ENCODE measurements at regions not wholly inside any gene's neighbourhood (a gene's known extent, or its start where the extent isn't known, plus 50 kb on each side); places are given as distances from the start of the nearest gene placed in this dataset.

GRCh38 chr3:174659511-174659910 is 199.6 kb upstream of the NAALADL2 start:
- CTCF ChIA-PET = interaction anchor here (0.9 kb wide), 1 partner anchor 16 kb away, joined by 3 read pairs; no protein-coding TSS in a partner anchor
- H3K9me2 ChIP-seq = no peaks in the 10 kb centered on the region
- no peaks in the 10 kb centered on the region for H3K27me3 ChIP-seq (ENCODE audit: insufficient read depth)
- H3K79me2 ChIP-seq (ENCODE audit: insufficient read depth) = no peaks in the 10 kb centered on the region
- POLR2A ChIA-PET = no interaction called here
- no peak overlapping the region for H2AFZ ChIP-seq (ENCODE audit: low read depth)
- no peak overlapping the region for H3K9ac ChIP-seq
- no peaks in the 10 kb centered on the region for H3K9me3 ChIP-seq
- TF ChIP-seq MEF2A (IDR thresholded peaks at IDR 0.05; ENCODE audit: borderline replicate concordance, low read depth) = no peak
- no peak for TF ChIP-seq CHD2 (IDR thresholded peaks at IDR 0.05; ENCODE audit: low read length, partially characterized antibody)
- TF ChIP-seq SIN3A (IDR thresholded peaks at IDR 0.05; ENCODE audit: borderline replicate concordance, low read depth, low read length) = no peak
- TF ChIP-seq ZBTB33 (IDR thresholded peaks at IDR 0.05; ENCODE audit: borderline replicate concordance, low read depth) = no peak
- TF ChIP-seq PBX3 (IDR thresholded peaks at IDR 0.05) = no peak
- no peak for TF ChIP-seq JUND (IDR thresholded peaks at IDR 0.05)
- TF ChIP-seq TCF12 (IDR thresholded peaks at IDR 0.05) = no peak
- no peak for TF ChIP-seq YY1 (IDR thresholded peaks at IDR 0.05; ENCODE audit: low read depth)
- no peak for TF ChIP-seq RFX5 (IDR thresholded peaks at IDR 0.05; ENCODE audit: low read length)
- no peak for TF ChIP-seq GABPA (IDR thresholded peaks at IDR 0.05; ENCODE audit: low read depth)
- no peaks in the 10 kb centered on the region for H3K36me3 ChIP-seq (replicated peaks in 1 of 2; ENCODE audit: control insufficient read depth in 1 of 2, insufficient read depth in 2 of 2, low read length in 1 of 2)
- H3F3A ChIP-seq (replicated peaks; ENCODE audit: insufficient read depth) = no peaks in the 10 kb centered on the region
- no peaks in the 10 kb centered on the region for H4K20me1 ChIP-seq (ENCODE audit: insufficient read depth)
- WGBS (ENCODE audit: low lambda C conversion rate) = 52% methylated on average over 3 of the region's 3 CpGs
- no peak overlapping the region for H3K4me3 ChIP-seq (ENCODE audit: low read depth in 2 of 2, low read length in 1 of 2)
- peaks cover 0 to 4% of the 10 kb centered on the region in 2 experiments; a peak in 2 of 4 replicates for H3K4me1 ChIP-seq (ENCODE audit: control insufficient read depth in 1 of 2, insufficient read depth in 2 of 2, low read depth in 1 of 2, low read length in 1 of 2)
- no peak overlapping the region for H3K27ac ChIP-seq (ENCODE audit: low read depth in 2 of 2, low read length in 1 of 2)
- no peak overlapping the region for H3K4me2 ChIP-seq
- DNase-seq = no peak

DNA sequence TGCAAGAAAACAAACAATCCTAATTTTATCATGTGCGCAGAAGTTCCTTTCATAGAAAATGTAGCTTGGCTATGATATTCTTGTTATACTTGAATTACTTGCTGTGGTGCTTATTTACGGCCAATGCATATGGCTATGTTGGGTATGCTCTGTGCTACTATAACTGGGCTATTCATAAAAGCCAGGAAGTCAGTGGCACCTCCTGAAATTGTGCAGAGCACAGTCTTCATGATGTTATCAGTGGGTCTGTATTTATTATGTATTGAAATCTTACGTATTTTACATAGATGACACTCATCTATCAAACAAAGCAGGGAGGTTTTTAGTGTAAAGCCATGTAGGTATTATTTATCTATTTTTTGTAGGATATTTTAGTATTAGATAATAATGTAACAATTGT is 196.5 kb upstream of the NAALADL2 start:
- no peak overlapping the region for H3K4me3 ChIP-seq (ENCODE audit: low read depth in 2 of 2, low read length in 1 of 2)
- H3K4me1 ChIP-seq (ENCODE audit: control insufficient read depth in 1 of 2, insufficient read depth in 2 of 2, low read depth in 1 of 2, low read length in 1 of 2) = peaks cover 0 to 4% of the 10 kb centered on the region in 2 experiments; a peak in 2 of 4 replicates
- DNase-seq = peak; percentile 16
- H3K27ac ChIP-seq (ENCODE audit: low read depth in 2 of 2, low read length in 1 of 2) = no peak overlapping the region
- no peaks in the 10 kb centered on the region for H3K9me3 ChIP-seq
- no peaks in the 10 kb centered on the region for H3K9me2 ChIP-seq
- no peaks in the 10 kb centered on the region for H3K36me3 ChIP-seq (replicated peaks in 1 of 2; ENCODE audit: control insufficient read depth in 1 of 2, insufficient read depth in 2 of 2, low read length in 1 of 2)
- H2AFZ ChIP-seq (ENCODE audit: low read depth) = no peak overlapping the region
- CTCF ChIA-PET = no interaction called here
- no peak for TF ChIP-seq NRF1 (IDR thresholded peaks at IDR 0.05; ENCODE audit: low read depth, low read length)
- TF ChIP-seq EP300 (IDR thresholded peaks at IDR 0.05; ENCODE audit: borderline replicate concordance in 1 of 2, low read depth in 1 of 2, low read length in 1 of 2) = peak in 1 of 2 experiments; percentile 36; a peak in 1 of 4 replicates
- TF ChIP-seq GATA2 (CRISPR knock-in tag; IDR thresholded peaks at IDR 0.05) = peak; percentile 59
- peak; percentile 24; the same call in 1 of the 2 replicates for TF ChIP-seq RCOR1 (IDR thresholded peaks at IDR 0.05; ENCODE audit: low read length)
- no peak for TF ChIP-seq MEF2A (IDR thresholded peaks at IDR 0.05; ENCODE audit: borderline replicate concordance, low read depth)
- peak; percentile 21; the same call in 1 of the 2 replicates for TF ChIP-seq TCF12 (IDR thresholded peaks at IDR 0.05)
- H3K27me3 ChIP-seq (ENCODE audit: insufficient read depth) = no peaks in the 10 kb centered on the region
- no peaks in the 10 kb centered on the region for H3F3A ChIP-seq (replicated peaks; ENCODE audit: insufficient read depth)
- H4K20me1 ChIP-seq (ENCODE audit: insufficient read depth) = no peaks in the 10 kb centered on the region
- 53% methylated on average over 3 of the region's 3 CpGs for WGBS (ENCODE audit: low lambda C conversion rate)
- POLR2A ChIA-PET = no interaction called here
- no peak overlapping the region for H3K9ac ChIP-seq
- no peaks in the 10 kb centered on the region for H3K79me2 ChIP-seq (ENCODE audit: insufficient read depth)
- H3K4me2 ChIP-seq = no peak overlapping the region
